ENCODE measurements at regions not wholly inside any gene's neighbourhood (a gene's known extent, or its start where the extent isn't known, plus 50 kb on each side); places are given as distances from the start of the nearest gene placed in this dataset.

GRCh38 chr17:53142890-53143289 is 679.8 kb upstream of the KIF2B start:
- TF ChIP-seq MAX (IDR thresholded peaks at IDR 0.05; ENCODE audit: insufficient read depth, insufficient read length) (no peak), CTCF (IDR thresholded peaks at IDR 0.05; ENCODE audit: extremely low read depth in 1 of 2, insufficient read depth in 1 of 2, low read depth in 1 of 2, low read length in 2 of 2) (no peak), MYC (IDR thresholded peaks at IDR 0.05; ENCODE audit: low read depth, low read length) (no peak), EZH2 (IDR thresholded peaks at IDR 0.05; ENCODE audit: borderline replicate concordance, low read depth, low read length, severe bottlenecking) (no peak), POLR2A (IDR thresholded peaks at IDR 0.05; ENCODE audit: low read depth, low read length) (no peak), POLR2AphosphoS5 (IDR thresholded peaks at IDR 0.05; ENCODE audit: insufficient read depth, low read depth, low read length) (no peak), JUN (IDR thresholded peaks at IDR 0.05; ENCODE audit: borderline replicate concordance, insufficient read depth, insufficient read length, low read depth) (no peak)
